ENCODE measurements at regions not wholly inside any gene's neighbourhood (a gene's known extent, or its start where the extent isn't known, plus 50 kb on each side); places are given as distances from the start of the nearest gene placed in this dataset.

DNA sequence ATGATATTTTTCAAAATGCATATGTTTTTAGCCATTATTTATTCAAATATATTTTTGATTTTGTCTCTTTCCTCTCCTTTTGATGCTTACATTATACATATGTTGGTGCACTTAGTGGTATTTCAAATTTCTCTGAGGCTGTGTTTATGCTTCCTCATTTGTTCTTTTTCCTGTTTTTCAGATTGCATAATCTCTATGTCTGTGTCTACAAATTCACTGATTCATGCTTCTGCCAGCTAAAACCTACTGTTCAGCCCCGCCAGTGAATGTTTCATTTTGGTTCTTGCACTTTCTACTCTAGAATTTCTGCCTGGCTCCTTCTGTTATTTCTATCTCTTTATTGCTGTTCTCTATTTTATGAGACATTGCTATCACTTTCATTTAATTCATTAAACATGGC, 951.7 kb upstream of the CNTNAP5 start:
- TF ChIP-seq, protein P1, sequence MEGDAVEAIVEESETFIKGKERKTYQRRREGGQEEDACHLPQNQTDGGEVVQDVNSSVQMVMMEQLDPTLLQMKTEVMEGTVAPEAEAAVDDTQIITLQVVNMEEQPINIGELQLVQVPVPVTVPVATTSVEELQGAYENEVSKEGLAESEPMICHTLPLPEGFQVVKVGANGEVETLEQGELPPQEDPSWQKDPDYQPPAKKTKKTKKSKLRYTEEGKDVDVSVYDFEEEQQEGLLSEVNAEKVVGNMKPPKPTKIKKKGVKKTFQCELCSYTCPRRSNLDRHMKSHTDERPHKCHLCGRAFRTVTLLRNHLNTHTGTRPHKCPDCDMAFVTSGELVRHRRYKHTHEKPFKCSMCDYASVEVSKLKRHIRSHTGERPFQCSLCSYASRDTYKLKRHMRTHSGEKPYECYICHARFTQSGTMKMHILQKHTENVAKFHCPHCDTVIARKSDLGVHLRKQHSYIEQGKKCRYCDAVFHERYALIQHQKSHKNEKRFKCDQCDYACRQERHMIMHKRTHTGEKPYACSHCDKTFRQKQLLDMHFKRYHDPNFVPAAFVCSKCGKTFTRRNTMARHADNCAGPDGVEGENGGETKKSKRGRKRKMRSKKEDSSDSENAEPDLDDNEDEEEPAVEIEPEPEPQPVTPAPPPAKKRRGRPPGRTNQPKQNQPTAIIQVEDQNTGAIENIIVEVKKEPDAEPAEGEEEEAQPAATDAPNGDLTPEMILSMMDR (IDR thresholded peaks at IDR 0.05; ENCODE audit: unreplicated experiment), result no peak
- no peaks in the 10 kb centered on the region for H3K9me3 Mint-ChIP-seq (ENCODE audit: unreplicated experiment)
- CTCF ChIA-PET, result no interaction called here
- no peaks in the 10 kb centered on the region for H3K36me3 Mint-ChIP-seq (ENCODE audit: insufficient read depth, unreplicated experiment)
- intact Hi-C loops (cut with micrococcal nuclease), result no loop called here
- peaks cover 13% of the 10 kb centered on the region for H3K4me1 Mint-ChIP-seq (ENCODE audit: insufficient read depth, unreplicated experiment)
- BruUV-seq (replicated peaks), result no TSS peak
- peak overlapping the region; percentile 40 for H3K27ac Mint-ChIP-seq (ENCODE audit: low read depth, unreplicated experiment)
- H3K4me3 Mint-ChIP-seq (ENCODE audit: unreplicated experiment), result peak overlapping the region; percentile 4
- H3K27me3 Mint-ChIP-seq (ENCODE audit: insufficient read depth, unreplicated experiment), result no peaks in the 10 kb centered on the region
- POLR2A ChIA-PET, result interaction anchor here (0.6 to 1.3 kb wide), 2 partner anchors 8 to 60 kb away, joined by 4 to 5 read pairs; no protein-coding TSS in a partner anchor
- DNase-seq (ENCODE audit: unreplicated experiment), result peak; percentile 42

DNA sequence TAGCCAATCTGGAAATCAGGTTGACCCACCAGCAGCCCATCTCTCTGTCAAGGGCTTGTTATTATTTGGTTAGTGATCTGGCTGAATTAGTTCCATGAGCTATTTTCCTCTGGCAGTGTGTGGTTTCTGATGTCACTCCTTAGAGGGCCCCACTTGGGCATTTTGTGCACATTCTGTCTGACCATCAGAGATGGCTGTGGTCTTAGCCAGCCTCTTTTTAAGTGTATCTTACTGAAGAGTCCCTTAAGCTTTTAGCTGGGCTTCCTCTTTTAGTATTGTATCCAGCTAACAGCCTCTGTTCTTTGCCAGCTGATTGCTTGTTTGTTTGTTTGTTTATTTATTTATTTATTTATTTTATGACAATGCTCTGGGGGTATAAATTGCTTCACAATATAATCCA, 951.1 kb upstream of the CNTNAP5 start:
- H3K27me3 Mint-ChIP-seq (ENCODE audit: insufficient read depth, unreplicated experiment), result no peaks in the 10 kb centered on the region
- no peaks in the 10 kb centered on the region for H3K9me3 Mint-ChIP-seq (ENCODE audit: unreplicated experiment)
- H3K4me3 Mint-ChIP-seq (ENCODE audit: unreplicated experiment), result no peak overlapping the region
- H3K36me3 Mint-ChIP-seq (ENCODE audit: insufficient read depth, unreplicated experiment), result no peaks in the 10 kb centered on the region
- no TSS peak for BruUV-seq (replicated peaks)
- H3K4me1 Mint-ChIP-seq (ENCODE audit: insufficient read depth, unreplicated experiment), result peaks cover 13% of the 10 kb centered on the region
- H3K27ac Mint-ChIP-seq (ENCODE audit: low read depth, unreplicated experiment), result peak overlapping the region; percentile 40
- TF ChIP-seq, protein P1 (IDR thresholded peaks at IDR 0.05; ENCODE audit: unreplicated experiment), result no peak
- DNase-seq (ENCODE audit: unreplicated experiment), result no peak
- intact Hi-C loops (cut with micrococcal nuclease), result no loop called here
- CTCF ChIA-PET, result no interaction called here
- POLR2A ChIA-PET, result interaction anchor here (1.3 kb wide), 1 partner anchor 8 kb away, joined by 4 read pairs; no protein-coding TSS in a partner anchor

DNA sequence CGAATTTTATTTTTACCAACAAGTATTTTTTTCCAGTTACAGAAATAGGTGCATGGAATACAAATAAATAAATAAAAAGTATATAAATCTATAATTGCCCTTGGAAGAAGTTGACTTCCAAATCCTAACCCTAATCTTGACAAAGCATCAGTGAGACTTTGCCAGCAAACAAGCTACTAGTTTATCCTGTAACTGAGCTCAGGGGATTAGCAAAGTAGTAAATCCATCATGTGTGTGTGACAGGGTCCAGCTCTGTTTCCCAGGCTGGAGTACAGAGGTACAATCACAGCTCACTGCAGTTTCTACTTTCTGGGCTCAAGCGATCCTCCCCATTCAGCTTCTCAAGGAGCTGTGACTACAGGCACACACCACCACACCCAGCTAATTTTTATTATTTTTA, 948.0 kb upstream of the CNTNAP5 start:
- H3K4me1 Mint-ChIP-seq (ENCODE audit: insufficient read depth, unreplicated experiment), result peaks cover 13% of the 10 kb centered on the region
- H3K4me3 Mint-ChIP-seq (ENCODE audit: unreplicated experiment), result no peak overlapping the region
- H3K27ac Mint-ChIP-seq (ENCODE audit: low read depth, unreplicated experiment), result no peak overlapping the region
- intact Hi-C loops (cut with micrococcal nuclease), result no loop called here
- CTCF ChIA-PET, result interaction anchor here (0.5 to 0.8 kb wide), 3 partner anchors 21 to 564 kb away, joined by 3 to 4 read pairs (median 3); no protein-coding TSS in a partner anchor
- TF ChIP-seq, protein P1 (IDR thresholded peaks at IDR 0.05; ENCODE audit: unreplicated experiment), result no peak
- POLR2A ChIA-PET, result no interaction called here
- DNase-seq (ENCODE audit: unreplicated experiment), result no peak
- peaks cover 6% of the 10 kb centered on the region for H3K36me3 Mint-ChIP-seq (ENCODE audit: insufficient read depth, unreplicated experiment)
- BruUV-seq (replicated peaks), result no TSS peak
- H3K9me3 Mint-ChIP-seq (ENCODE audit: unreplicated experiment), result no peaks in the 10 kb centered on the region
- H3K27me3 Mint-ChIP-seq (ENCODE audit: insufficient read depth, unreplicated experiment), result no peaks in the 10 kb centered on the region

DNA sequence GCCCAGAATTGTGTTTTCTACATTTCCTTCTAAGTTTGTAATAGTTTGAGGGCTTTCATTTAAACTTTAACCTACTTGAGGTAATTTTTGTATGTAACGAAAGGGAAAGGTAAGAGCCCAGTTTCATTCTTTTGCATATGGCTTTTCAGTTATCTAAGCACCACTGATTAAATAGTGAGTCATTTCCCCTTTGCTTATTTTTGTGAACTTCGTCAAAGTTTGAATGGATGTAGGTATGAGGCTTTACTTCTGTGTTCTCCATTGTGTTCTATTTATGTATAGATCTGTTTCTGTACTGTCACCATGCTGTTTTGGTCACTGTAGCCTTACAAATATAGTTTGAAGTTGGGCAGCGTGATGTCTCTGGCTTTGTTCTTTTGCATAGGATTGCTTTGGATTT, 944.8 kb upstream of the CNTNAP5 start:
- peaks cover 6% of the 10 kb centered on the region for H3K36me3 Mint-ChIP-seq (ENCODE audit: insufficient read depth, unreplicated experiment)
- H3K9me3 Mint-ChIP-seq (ENCODE audit: unreplicated experiment), result no peaks in the 10 kb centered on the region
- intact Hi-C loops (cut with micrococcal nuclease), result no loop called here
- ChIA-PET CTCF (no interaction called here), POLR2A (no interaction called here)
- BruUV-seq (replicated peaks), result no TSS peak
- TF ChIP-seq, protein P1 (IDR thresholded peaks at IDR 0.05; ENCODE audit: unreplicated experiment), result no peak
- H3K4me1 Mint-ChIP-seq (ENCODE audit: insufficient read depth, unreplicated experiment), result no peaks in the 10 kb centered on the region
- no peak overlapping the region for H3K4me3 Mint-ChIP-seq (ENCODE audit: unreplicated experiment)
- no peaks in the 10 kb centered on the region for H3K27me3 Mint-ChIP-seq (ENCODE audit: insufficient read depth, unreplicated experiment)
- H3K27ac Mint-ChIP-seq (ENCODE audit: low read depth, unreplicated experiment), result no peak overlapping the region
- peak; percentile 22 for DNase-seq (ENCODE audit: unreplicated experiment)
